Gastrocnemius medialis (tissue), 4 donors: ENCODE measurements at regions not wholly inside any gene's neighbourhood (a gene's known extent, or its start where the extent isn't known, plus 50 kb on each side); places are given as distances from the start of the nearest gene placed in this dataset.

Source experiments
- ATAC-seq, 2 donors: fragments of 150-250 bp; one replicate each; pipeline ENCODE4 v1.9.1; 2016
- DNase-seq, 2 donors: peaks; one replicate each; pipeline ENCODE4 v3.0.0-alpha.2; 2019
- H3K27ac ChIP-seq, 4 donors: fragments of 200-600 bp; sonication (generic); 1 replicate in 1 of 4; 2 replicates in 3 of 4; pipeline ENCODE4 v1.5.1; 2016 to 2018; ENCODE audit warnings: mild to moderate bottlenecking in 2 of 4, moderate library complexity in 1 of 4
- H3K27me3 ChIP-seq, 3 donors: fragments of 200-600 bp; sonication (generic) in 2 of 3; 1 replicate in 1 of 3; 2 replicates in 2 of 3; pipeline versions ENCODE4 v1.5.1 to v1.6.0; 2016 to 2019; ENCODE audit warnings: mild to moderate bottlenecking in 1 of 3, moderate library complexity in 1 of 3
- H3K36me3 ChIP-seq, 2 donors: fragments of 200-600 bp; sonication (generic) in 1 of 2; one replicate each; pipeline ENCODE4 v1.5.1; 2017 to 2018
- H3K4me1 ChIP-seq, 2 donors: fragments of 200-600 bp; sonication (generic) in 1 of 2; one replicate each; pipeline ENCODE4 v1.5.1; 2016 to 2017; ENCODE audit warnings: mild to moderate bottlenecking in 2 of 2
- H3K4me3 ChIP-seq, 4 donors: fragments of 200-600 bp; sonication (generic) in 3 of 4; 1 replicate in 1 of 4; 2 replicates in 3 of 4; pipeline ENCODE4 v1.5.1; 2016 to 2019; ENCODE audit warnings: mild to moderate bottlenecking in 2 of 4
- H3K9me3 ChIP-seq, 3 donors: fragments of 200-600 bp; sonication (generic) in 2 of 3; 1 replicate in 1 of 3; 2 replicates in 2 of 3; pipeline ENCODE4 v1.5.1; 2016 to 2019
- CTCF ChIP-seq, 5 experiments: fragments of 450-650 bp in 3 of 5; fragments of 200-600 bp in 2 of 5; sonication (generic) in 2 of 5; IDR thresholded peaks in 4 of 5; conservative IDR thresholded peaks in 1 of 5; 1 replicate in 4 of 5; 2 replicates in 1 of 5; pipeline ENCODE4 v1.5.1; 2016 to 2019; ENCODE audit warnings: antibody characterized with exemption in 5 of 5, mild to moderate bottlenecking in 3 of 5, moderate library complexity in 3 of 5
- POLR2A ChIP-seq, 2 donors: fragments of 450-650 bp; IDR thresholded peaks; one replicate each; pipeline ENCODE4 v1.6.1; 2017; ENCODE audit warnings: antibody characterized with exemption in 2 of 2, mild to moderate bottlenecking in 2 of 2, moderate library complexity in 2 of 2
- in situ Hi-C, 4 donors: fragments of 200-750 bp; cut with MboI; loops; one replicate each; pipeline versions ENCODE4 v1.15.0 to v1.8.0; 2017; ENCODE audit warnings: low sequenced_read_pairs in 4 of 4
- intact Hi-C: fragments of 100-400 bp; cut with DNase I; formaldehyde crosslinking; loops from one replicate; pipeline ENCODE4 v1.15.1; 2023; ENCODE audit warnings: low total_unique reads

DNA sequence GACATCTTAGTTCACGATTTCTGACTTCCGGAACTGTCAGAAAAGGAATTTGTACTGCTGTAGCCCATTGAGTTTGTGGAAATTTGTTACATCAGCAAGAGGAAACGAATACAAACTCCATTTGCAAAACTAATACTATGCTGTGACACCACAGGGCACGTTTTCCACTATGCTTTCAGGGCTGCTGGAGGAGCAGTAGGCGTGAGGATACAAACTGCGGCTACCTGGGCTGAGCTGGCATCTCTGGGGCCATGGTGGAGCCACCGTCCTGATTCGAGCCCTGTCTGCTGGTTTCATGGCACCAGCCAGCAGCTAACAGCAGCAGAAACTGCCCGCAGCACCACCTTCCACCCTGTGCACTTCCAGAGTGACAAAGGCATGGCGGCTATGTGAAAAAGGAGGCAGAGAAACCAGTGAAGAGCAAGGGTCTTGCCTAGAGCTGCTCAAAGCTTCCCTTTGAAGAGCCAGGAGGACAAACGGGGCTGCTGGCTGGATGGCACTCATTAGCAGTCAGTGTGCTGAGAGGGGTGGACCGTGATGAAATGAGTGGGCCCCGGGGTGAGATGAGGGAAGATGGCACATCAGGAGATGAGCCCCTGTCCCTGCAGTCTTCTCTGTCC, 58.9 kb upstream of the STX16 start:
- ATAC-seq, result no peak
- H3K4me1 ChIP-seq, result peaks cover 3 to 7% of the 10 kb centered on the region in 2 donors
- intact Hi-C loops (no loop called here), in situ Hi-C loops (no loop called here)
- no peaks in the 10 kb centered on the region for H3K36me3 ChIP-seq
- no peaks in the 10 kb centered on the region for H3K9me3 ChIP-seq
- H3K27ac ChIP-seq, result no peak overlapping the region
- H3K27me3 ChIP-seq, result peaks cover 0 to 2% (median 0%) of the 10 kb centered on the region in 3 donors
- DNase-seq, result no peak
- H3K4me3 ChIP-seq, result no peak overlapping the region
- TF ChIP-seq CTCF (IDR thresholded peaks at IDR 0.05 in 4 of 5, conservative IDR thresholded peaks at IDR 0.05 in 1 of 5), result no peak
- no peak for TF ChIP-seq POLR2A (IDR thresholded peaks at IDR 0.05)

DNA sequence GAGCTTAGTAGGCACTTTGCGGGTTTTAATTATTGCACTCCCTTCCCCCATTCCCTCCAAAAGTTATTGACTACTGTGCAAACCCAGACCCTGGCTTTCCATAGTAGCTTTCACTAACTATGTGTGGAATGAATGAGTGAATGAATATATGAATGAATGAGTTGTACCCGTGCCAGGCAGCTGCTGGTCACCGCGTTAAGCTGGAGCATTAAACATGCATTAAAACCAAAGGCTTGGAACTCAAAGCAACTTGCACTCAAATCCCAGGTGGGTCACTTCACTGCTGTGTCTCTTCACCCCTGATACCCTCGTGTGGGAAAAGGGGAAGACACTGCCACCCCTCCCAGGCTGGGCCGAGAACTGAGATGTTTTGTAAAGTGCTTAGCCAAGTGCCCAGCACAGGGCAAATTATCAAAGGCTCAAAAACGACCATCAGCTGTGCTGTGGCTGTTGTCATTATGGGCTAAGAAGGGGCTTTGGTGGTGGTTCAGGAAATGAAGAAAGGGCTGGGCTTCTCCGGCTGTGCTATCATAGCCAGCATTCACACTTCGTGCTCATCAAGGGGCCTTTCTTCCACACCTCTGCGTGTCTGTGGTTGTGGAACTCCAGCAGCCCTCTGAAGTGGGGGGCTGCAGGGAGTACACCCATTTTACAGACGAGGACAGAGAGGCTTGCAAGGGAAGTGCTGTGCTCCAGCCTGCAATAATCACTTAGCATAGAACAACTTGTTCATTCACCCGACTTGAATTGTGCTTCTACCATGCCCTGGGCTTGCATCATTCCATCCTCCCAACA, 60.2 kb upstream of the STX16 start:
- Histone ChIP-seq H3K4me3 (no peak overlapping the region), H3K36me3 (no peaks in the 10 kb centered on the region), H3K9me3 (no peaks in the 10 kb centered on the region), H3K4me1 (no peaks in the 10 kb centered on the region), H3K27ac (no peak overlapping the region), H3K27me3 (peaks cover 0 to 7% (median 0%) of the 10 kb centered on the region in 3 donors)
- DNase-seq, result no peak
- in situ Hi-C loops (no loop called here), intact Hi-C loops (no loop called here)
- ATAC-seq, result no peak
- no peak for TF ChIP-seq CTCF (IDR thresholded peaks at IDR 0.05 in 4 of 5, conservative IDR thresholded peaks at IDR 0.05 in 1 of 5)

GRCh38 chr20:58587467-58587866, 63.6 kb upstream of the STX16 start:
- no peak overlapping the region for H3K27ac ChIP-seq
- DNase-seq, result no peak
- no peak overlapping the region for H3K4me3 ChIP-seq
- peaks cover 0 to 7% (median 0%) of the 10 kb centered on the region in 3 donors for H3K27me3 ChIP-seq
- no peaks in the 10 kb centered on the region for H3K4me1 ChIP-seq
- H3K36me3 ChIP-seq, result no peaks in the 10 kb centered on the region
- intact Hi-C loops (no loop called here), in situ Hi-C loops (no loop called here)
- TF ChIP-seq POLR2A (IDR thresholded peaks at IDR 0.05) (no peak), CTCF (IDR thresholded peaks at IDR 0.05 in 4 of 5, conservative IDR thresholded peaks at IDR 0.05 in 1 of 5) (no peak)
- no peaks in the 10 kb centered on the region for H3K9me3 ChIP-seq
- ATAC-seq, result no peak

DNA sequence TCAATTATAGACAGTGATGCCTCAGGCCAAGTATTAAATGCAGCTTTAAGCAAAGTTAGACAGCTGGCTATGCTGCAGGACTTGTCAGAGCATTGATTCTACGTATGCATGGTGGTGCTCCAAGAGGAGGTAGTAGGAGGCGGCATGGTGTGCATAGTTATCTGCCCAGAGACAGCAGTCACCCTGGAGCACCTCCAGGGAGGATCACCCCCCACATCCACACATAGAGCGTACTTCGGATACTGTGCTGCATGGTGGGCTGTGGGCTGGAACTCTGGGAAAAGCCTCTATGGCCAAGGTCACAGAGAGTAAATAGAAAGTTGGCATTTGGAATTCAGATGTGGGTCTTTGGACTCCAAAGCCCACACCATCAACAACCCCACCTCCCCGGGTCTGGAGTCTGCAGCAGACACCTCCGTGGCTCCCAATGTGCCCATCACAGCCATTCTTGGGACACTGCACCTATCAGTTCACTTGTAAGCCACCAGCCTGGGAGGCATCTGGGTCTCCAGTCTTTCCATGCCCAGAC, 64.5 kb upstream of the STX16 start:
- ATAC-seq, result no peak
- peaks cover 0 to 7% (median 0%) of the 10 kb centered on the region in 3 donors for H3K27me3 ChIP-seq
- intact Hi-C loops, result no loop called here

More for the DNA sequence above, 64.5 kb upstream of the STX16 start:
- no peaks in the 10 kb centered on the region for H3K4me1 ChIP-seq
- no peak overlapping the region for H3K27ac ChIP-seq
- H3K4me3 ChIP-seq, result no peak overlapping the region
- DNase-seq, result no peak
- no peaks in the 10 kb centered on the region for H3K9me3 ChIP-seq
- H3K36me3 ChIP-seq, result no peaks in the 10 kb centered on the region
- in situ Hi-C loops, result no loop called here
- TF ChIP-seq POLR2A (IDR thresholded peaks at IDR 0.05), result no peak
- no peak for TF ChIP-seq CTCF (IDR thresholded peaks at IDR 0.05 in 4 of 5, conservative IDR thresholded peaks at IDR 0.05 in 1 of 5)
